ENCODE measurements at regions not wholly inside any gene's neighbourhood (a gene's known extent, or its start where the extent isn't known, plus 50 kb on each side); places are given as distances from the start of the nearest gene placed in this dataset.
A peak's percentile ranks its signal among the peaks of the same experiment; 100 is the strongest.

DNA sequence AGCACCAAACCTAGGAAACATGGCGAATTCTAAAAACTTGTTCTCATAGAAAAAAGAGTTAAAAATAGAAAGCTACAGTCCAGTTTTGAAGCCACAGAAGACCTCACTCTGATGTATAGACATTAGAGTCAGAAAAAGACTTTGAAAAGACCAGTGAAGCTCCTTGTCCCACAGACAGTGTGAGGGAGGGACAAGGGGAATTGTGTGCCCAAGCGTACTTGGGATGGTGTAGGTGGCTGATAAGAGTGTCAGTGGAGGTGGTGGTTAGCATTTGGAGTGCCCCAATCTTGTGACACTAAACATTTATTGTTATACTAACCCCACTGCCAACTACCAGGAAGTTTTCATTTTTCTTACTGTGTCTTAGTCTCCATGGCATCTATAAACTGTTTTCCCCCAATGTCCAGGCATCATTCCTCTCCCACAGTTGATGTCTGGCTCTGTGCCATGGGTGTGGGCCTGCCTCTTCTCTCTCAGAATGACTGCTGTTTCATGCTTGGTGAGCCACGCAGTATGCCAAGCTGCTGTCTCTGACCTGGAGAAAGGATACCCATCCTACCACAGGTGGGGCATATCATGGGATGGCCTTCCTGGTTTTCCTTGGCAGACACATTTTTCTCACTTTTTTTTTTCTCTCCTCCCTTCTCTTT, 161.4 kb downstream of the RPIA start:
- H3K4me3 ChIP-seq (ENCODE audit: insufficient read length, low read depth) = no peak overlapping the region
- no peaks in the 10 kb centered on the region for H3K36me3 ChIP-seq (ENCODE audit: insufficient read depth, insufficient read length, low read length)
- H3K27me3 ChIP-seq (ENCODE audit: insufficient read depth, insufficient read length) = no peaks in the 10 kb centered on the region
- TF ChIP-seq SUZ12 (IDR thresholded peaks at IDR 0.05; ENCODE audit: extremely low read depth, insufficient read depth, insufficient read length) = no peak
- H3K9ac ChIP-seq (ENCODE audit: insufficient read length, low read depth) = no peak overlapping the region
- DNase-seq (ENCODE audit: low read depth, low spot score) = no peak
- H3K9me3 ChIP-seq (ENCODE audit: insufficient read depth, low read length) = no peaks in the 10 kb centered on the region
- H3K4me1 ChIP-seq (ENCODE audit: insufficient read depth, insufficient read length) = no peaks in the 10 kb centered on the region

DNA sequence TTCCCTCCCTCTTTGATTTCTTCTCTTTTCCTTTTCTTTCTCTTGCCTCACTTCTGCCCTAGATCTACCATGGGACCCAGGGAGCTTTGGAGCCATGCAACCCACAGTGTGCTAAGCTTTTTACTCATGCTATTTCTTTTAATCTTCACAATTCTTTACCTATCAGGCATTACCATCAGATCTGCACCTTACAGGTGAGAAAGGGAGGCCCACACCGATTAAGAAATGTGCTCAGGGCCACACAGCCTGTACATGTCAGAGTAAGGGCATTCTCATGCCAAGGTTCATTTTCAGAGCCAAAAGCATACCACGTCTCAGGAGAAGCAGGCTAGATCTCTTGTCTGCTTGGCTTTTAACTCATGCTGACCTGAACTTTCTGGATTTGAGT, 161.9 kb downstream of the RPIA start:
- TF ChIP-seq YY1 (IDR thresholded peaks at IDR 0.05; ENCODE audit: insufficient read depth, insufficient read length) (no peak), SUZ12 (IDR thresholded peaks at IDR 0.05; ENCODE audit: extremely low read depth, insufficient read depth, insufficient read length) (no peak)

DNA sequence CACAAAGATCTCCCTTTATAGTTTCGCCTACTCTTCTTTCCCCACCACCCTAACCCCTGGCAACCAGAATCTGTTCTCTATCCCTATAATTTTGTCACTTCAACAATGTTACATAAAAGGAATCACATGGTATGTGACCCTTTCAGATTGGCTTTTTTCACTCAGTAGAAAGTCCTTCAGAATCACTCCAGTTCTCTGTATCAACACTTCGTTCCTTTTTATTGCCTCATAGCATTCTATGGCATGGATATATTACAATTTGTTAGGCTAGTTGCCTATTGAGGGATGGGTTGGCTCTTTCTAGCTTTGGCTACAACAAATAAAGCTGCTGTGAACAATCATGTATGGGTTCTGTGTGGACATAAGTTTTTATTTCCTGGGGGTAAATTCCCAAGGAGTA, 163.1 kb downstream of the RPIA start:
- Histone ChIP-seq H3K4me3 (ENCODE audit: insufficient read length, low read depth) (no peak overlapping the region), H3K36me3 (ENCODE audit: insufficient read depth, insufficient read length, low read length) (no peaks in the 10 kb centered on the region), H3K9me3 (ENCODE audit: insufficient read depth, low read length) (no peaks in the 10 kb centered on the region), H3K27me3 (ENCODE audit: insufficient read depth, insufficient read length) (no peaks in the 10 kb centered on the region), H3K4me1 (ENCODE audit: insufficient read depth, insufficient read length) (no peaks in the 10 kb centered on the region), H3K9ac (ENCODE audit: insufficient read length, low read depth) (no peak overlapping the region)
- no peak for TF ChIP-seq YY1 (IDR thresholded peaks at IDR 0.05; ENCODE audit: insufficient read depth, insufficient read length)
- no peak for TF ChIP-seq ZNF274 (IDR thresholded peaks at IDR 0.05; ENCODE audit: low read depth, low read length)
- no peak for TF ChIP-seq SUZ12 (IDR thresholded peaks at IDR 0.05; ENCODE audit: extremely low read depth, insufficient read depth, insufficient read length)
- no peak for DNase-seq (ENCODE audit: low read depth, low spot score)

More for the DNA sequence above, 161.9 kb downstream of the RPIA start:
- H3K9ac ChIP-seq (ENCODE audit: insufficient read length, low read depth) = no peak overlapping the region
- no peaks in the 10 kb centered on the region for H3K9me3 ChIP-seq (ENCODE audit: insufficient read depth, low read length)
- no peak for DNase-seq (ENCODE audit: low read depth, low spot score)
- no peaks in the 10 kb centered on the region for H3K36me3 ChIP-seq (ENCODE audit: insufficient read depth, insufficient read length, low read length)
- no peaks in the 10 kb centered on the region for H3K4me1 ChIP-seq (ENCODE audit: insufficient read depth, insufficient read length)
- H3K27me3 ChIP-seq (ENCODE audit: insufficient read depth, insufficient read length) = no peaks in the 10 kb centered on the region
- H3K4me3 ChIP-seq (ENCODE audit: insufficient read length, low read depth) = no peak overlapping the region

GRCh38 chr2:88855620-88856408, 164.3 kb downstream of the RPIA start:
- Histone ChIP-seq H3K9me3 (ENCODE audit: insufficient read depth, low read length) (no peaks in the 10 kb centered on the region), H3K27me3 (ENCODE audit: insufficient read depth, insufficient read length) (no peaks in the 10 kb centered on the region), H3K36me3 (ENCODE audit: insufficient read depth, insufficient read length, low read length) (no peaks in the 10 kb centered on the region), H3K4me1 (ENCODE audit: insufficient read depth, insufficient read length) (no peaks in the 10 kb centered on the region), H3K9ac (ENCODE audit: insufficient read length, low read depth) (no peak overlapping the region), H3K4me3 (ENCODE audit: insufficient read length, low read depth) (no peak overlapping the region)
- no peak for TF ChIP-seq SUZ12 (IDR thresholded peaks at IDR 0.05; ENCODE audit: extremely low read depth, insufficient read depth, insufficient read length)
- DNase-seq (ENCODE audit: low read depth, low spot score) = no peak

- no peaks in the 10 kb centered on the region for H3K9me3 ChIP-seq (ENCODE audit: insufficient read depth, low read length)
- H3K4me3 ChIP-seq (ENCODE audit: insufficient read length, low read depth) = no peak overlapping the region
- no peaks in the 10 kb centered on the region for H3K27me3 ChIP-seq (ENCODE audit: insufficient read depth, insufficient read length)
- TF ChIP-seq YY1 (IDR thresholded peaks at IDR 0.05; ENCODE audit: insufficient read depth, insufficient read length) (no peak), SUZ12 (IDR thresholded peaks at IDR 0.05; ENCODE audit: extremely low read depth, insufficient read depth, insufficient read length) (no peak), ZNF274 (IDR thresholded peaks at IDR 0.05; ENCODE audit: low read depth, low read length) (no peak)
- H3K9ac ChIP-seq (ENCODE audit: insufficient read length, low read depth) = no peak overlapping the region
- DNase-seq (ENCODE audit: low read depth, low spot score) = no peak
- no peaks in the 10 kb centered on the region for H3K36me3 ChIP-seq (ENCODE audit: insufficient read depth, insufficient read length, low read length)
- H3K4me1 ChIP-seq (ENCODE audit: insufficient read depth, insufficient read length) = no peaks in the 10 kb centered on the region
Measured at GRCh38 chr2:88856409-88857135, 165.1 kb downstream of the RPIA start.

DNA sequence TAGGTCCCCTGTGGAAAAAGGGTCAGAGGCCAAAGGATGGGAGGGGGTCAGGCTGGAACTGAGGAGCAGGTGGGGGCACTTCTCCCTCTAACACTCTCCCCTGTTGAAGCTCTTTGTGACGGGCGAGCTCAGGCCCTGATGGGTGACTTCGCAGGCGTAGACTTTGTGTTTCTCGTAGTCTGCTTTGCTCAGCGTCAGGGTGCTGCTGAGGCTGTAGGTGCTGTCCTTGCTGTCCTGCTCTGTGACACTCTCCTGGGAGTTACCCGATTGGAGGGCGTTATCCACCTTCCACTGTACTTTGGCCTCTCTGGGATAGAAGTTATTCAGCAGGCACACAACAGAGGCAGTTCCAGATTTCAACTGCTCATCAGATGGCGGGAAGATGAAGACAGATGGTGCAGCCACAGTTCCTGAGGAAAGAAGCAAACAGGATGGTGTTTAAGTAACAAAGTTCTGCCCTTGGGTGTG, 165.8 kb downstream of the RPIA start:
- Histone ChIP-seq H3K9me3 (ENCODE audit: insufficient read depth, low read length) (no peaks in the 10 kb centered on the region), H3K9ac (ENCODE audit: insufficient read length, low read depth) (no peak overlapping the region), H3K4me3 (ENCODE audit: insufficient read length, low read depth) (no peak overlapping the region), H3K36me3 (ENCODE audit: insufficient read depth, insufficient read length, low read length) (no peaks in the 10 kb centered on the region), H3K27me3 (ENCODE audit: insufficient read depth, insufficient read length) (no peaks in the 10 kb centered on the region), H3K4me1 (ENCODE audit: insufficient read depth, insufficient read length) (no peaks in the 10 kb centered on the region)
- TF ChIP-seq ZNF274 (IDR thresholded peaks at IDR 0.05; ENCODE audit: low read depth, low read length) (no peak), YY1 (IDR thresholded peaks at IDR 0.05; ENCODE audit: insufficient read depth, insufficient read length) (no peak), SUZ12 (IDR thresholded peaks at IDR 0.05; ENCODE audit: extremely low read depth, insufficient read depth, insufficient read length) (no peak)
- no peak for DNase-seq (ENCODE audit: low read depth, low spot score)

DNA sequence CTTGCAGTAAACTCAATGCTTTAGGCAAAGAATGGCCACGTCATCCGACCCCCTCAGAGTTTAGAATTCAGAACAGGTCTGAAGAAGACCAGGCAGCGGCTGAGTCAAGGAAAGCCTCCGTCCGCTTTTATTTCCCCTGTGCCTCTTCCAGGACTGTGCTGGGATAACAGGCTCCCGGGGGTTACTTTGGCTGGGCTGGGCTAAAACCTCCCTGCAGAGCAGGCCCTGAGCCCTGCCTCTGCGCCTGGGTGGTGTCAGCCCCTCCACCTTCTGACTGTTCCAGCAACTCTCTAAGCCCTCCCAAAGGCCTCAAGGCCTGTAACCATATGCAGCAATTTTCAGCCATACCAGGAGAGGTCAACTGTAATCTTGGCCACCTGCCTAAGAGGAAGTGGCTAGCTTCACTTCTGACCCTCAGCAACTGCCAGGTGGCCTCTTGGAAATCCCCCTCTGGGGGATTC, 166.5 kb downstream of the RPIA start:
- TF ChIP-seq YY1 (IDR thresholded peaks at IDR 0.05; ENCODE audit: insufficient read depth, insufficient read length) (no peak), ZNF274 (IDR thresholded peaks at IDR 0.05; ENCODE audit: low read depth, low read length) (no peak), SUZ12 (IDR thresholded peaks at IDR 0.05; ENCODE audit: extremely low read depth, insufficient read depth, insufficient read length) (no peak)
- H3K4me1 ChIP-seq (ENCODE audit: insufficient read depth, insufficient read length) = no peaks in the 10 kb centered on the region
- no peak overlapping the region for H3K9ac ChIP-seq (ENCODE audit: insufficient read length, low read depth)
- DNase-seq (ENCODE audit: low read depth, low spot score) = peak; percentile 18
- no peaks in the 10 kb centered on the region for H3K9me3 ChIP-seq (ENCODE audit: insufficient read depth, low read length)
- H3K27me3 ChIP-seq (ENCODE audit: insufficient read depth, insufficient read length) = no peaks in the 10 kb centered on the region
- H3K4me3 ChIP-seq (ENCODE audit: insufficient read length, low read depth) = no peak overlapping the region
- no peaks in the 10 kb centered on the region for H3K36me3 ChIP-seq (ENCODE audit: insufficient read depth, insufficient read length, low read length)

All from NT2/D1 (cell line).